Stimulated activated naive CD8-positive, alpha-beta T cell treated with anti-CD3 and anti-CD28 coated beads, Interleukin-15, Interleukin-2, amounts not matched to agents 100 ng/mL and 50 ng/mL, for 24 hours (primary cell): ENCODE measurements at regions not wholly inside any gene's neighbourhood (a gene's known extent, or its start where the extent isn't known, plus 50 kb on each side); places are given as distances from the start of the nearest gene placed in this dataset.

ENCODE experiments used
- H3K27ac Mint-ChIP-seq: one replicate; pipeline ENCODE4 v1.8.0; 2021; ENCODE audit warnings: mild to moderate bottlenecking, mixed read lengths
- H3K27me3 Mint-ChIP-seq: one replicate; pipeline ENCODE4 v1.8.0; 2021; ENCODE audit warnings: mixed read lengths
- H3K36me3 Mint-ChIP-seq: one replicate; pipeline ENCODE4 v1.8.0; 2021; ENCODE audit warnings: low read depth, mixed read lengths
- H3K4me1 Mint-ChIP-seq: one replicate; pipeline ENCODE4 v1.8.0; 2021; ENCODE audit warnings: low read depth, mixed read lengths
- H3K4me3 Mint-ChIP-seq: one replicate; pipeline ENCODE4 v1.8.0; 2021; ENCODE audit warnings: mild to moderate bottlenecking, mixed read lengths
- H3K9me3 Mint-ChIP-seq: one replicate; pipeline ENCODE4 v1.8.0; 2021; ENCODE audit warnings: mixed read lengths

- H3K9me3 Mint-ChIP-seq: peaks cover 8% of the 10 kb centered on the region
- no peak overlapping the region for H3K27ac Mint-ChIP-seq
- H3K36me3 Mint-ChIP-seq: no peaks in the 10 kb centered on the region
- H3K4me3 Mint-ChIP-seq: no peak overlapping the region
- H3K27me3 Mint-ChIP-seq: no peaks in the 10 kb centered on the region
- no peaks in the 10 kb centered on the region for H3K4me1 Mint-ChIP-seq
These were observed 697.0 kb upstream of the PCDH15 start for GRCh38 chr10:55497893-55498499.

- H3K27ac Mint-ChIP-seq: no peak overlapping the region
These were observed 694.5 kb upstream of the PCDH15 start for GRCh38 chr10:55495555-55495954.

DNA sequence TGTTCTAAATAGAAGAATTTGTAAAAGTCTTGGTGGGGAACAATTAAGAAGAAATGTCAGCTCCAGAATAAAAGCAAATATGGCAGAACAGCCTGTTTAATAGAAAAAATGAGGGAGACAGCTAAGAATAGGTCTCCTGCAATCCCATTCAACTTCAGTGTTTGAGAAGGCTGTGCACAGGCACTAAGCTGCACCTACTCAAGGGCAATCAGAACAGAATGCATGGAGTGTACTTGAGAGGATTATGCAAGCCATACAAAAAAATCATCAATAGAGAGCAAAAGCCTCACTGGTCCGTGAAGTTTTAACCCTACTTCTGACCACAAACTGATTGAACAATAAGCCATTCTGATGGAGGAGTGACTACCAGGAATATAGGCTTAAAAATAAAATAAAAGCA lies 690.7 kb upstream of the PCDH15 start:
- Mint-ChIP-seq H3K27ac (no peak overlapping the region), H3K27me3 (no peaks in the 10 kb centered on the region), H3K4me1 (no peaks in the 10 kb centered on the region), H3K36me3 (no peaks in the 10 kb centered on the region), H3K4me3 (no peak overlapping the region), H3K9me3 (peaks cover 16% of the 10 kb centered on the region)

More at GRCh38 chr10:55495555-55495954, 694.5 kb upstream of the PCDH15 start:
- Mint-ChIP-seq H3K27me3 (no peaks in the 10 kb centered on the region), H3K4me1 (no peaks in the 10 kb centered on the region), H3K36me3 (no peaks in the 10 kb centered on the region), H3K4me3 (no peak overlapping the region), H3K9me3 (peaks cover 16% of the 10 kb centered on the region)

DNA sequence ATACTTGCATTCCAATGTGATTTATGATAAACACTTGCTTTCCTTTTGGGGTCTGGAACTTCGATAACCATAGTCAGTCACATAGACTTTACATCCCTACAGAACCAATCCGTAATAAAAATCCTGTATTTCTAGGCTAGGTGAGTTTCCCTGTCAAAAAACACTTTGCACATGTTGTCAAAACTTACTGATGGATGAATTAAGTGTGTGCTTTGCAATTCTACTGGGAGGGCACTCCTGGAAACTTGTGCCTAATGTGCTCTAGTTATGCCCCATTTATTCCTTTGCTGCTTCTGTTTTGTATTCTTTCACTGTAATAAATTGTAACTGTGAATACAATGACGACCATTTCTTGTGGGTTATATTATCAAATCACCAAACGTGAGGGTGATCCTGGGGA lies 684.8 kb upstream of the PCDH15 start:
- Mint-ChIP-seq H3K27me3 (no peaks in the 10 kb centered on the region), H3K4me3 (no peak overlapping the region), H3K27ac (no peak overlapping the region), H3K9me3 (peaks cover 17% of the 10 kb centered on the region), H3K4me1 (no peaks in the 10 kb centered on the region), H3K36me3 (no peaks in the 10 kb centered on the region)

GRCh38 chr10:55476129-55476528 lies 675.1 kb upstream of the PCDH15 start:
- Mint-ChIP-seq H3K9me3 (peaks cover 19% of the 10 kb centered on the region), H3K36me3 (no peaks in the 10 kb centered on the region), H3K4me3 (no peak overlapping the region), H3K27me3 (no peaks in the 10 kb centered on the region), H3K27ac (no peak overlapping the region), H3K4me1 (no peaks in the 10 kb centered on the region)

- Mint-ChIP-seq H3K4me1 (no peaks in the 10 kb centered on the region), H3K36me3 (no peaks in the 10 kb centered on the region), H3K27ac (no peak overlapping the region)
These were observed 673.2 kb upstream of the PCDH15 start for GRCh38 chr10:55474258-55474657.

GRCh38 chr10:55470840-55471239 lies 669.8 kb upstream of the PCDH15 start:
- Mint-ChIP-seq H3K36me3 (no peaks in the 10 kb centered on the region), H3K4me1 (no peaks in the 10 kb centered on the region), H3K4me3 (no peak overlapping the region), H3K9me3 (peaks cover 4% of the 10 kb centered on the region), H3K27me3 (no peaks in the 10 kb centered on the region), H3K27ac (no peak overlapping the region)

More at GRCh38 chr10:55474258-55474657, 673.2 kb upstream of the PCDH15 start:
- H3K4me3 Mint-ChIP-seq: no peak overlapping the region
- H3K27me3 Mint-ChIP-seq: no peaks in the 10 kb centered on the region
- H3K9me3 Mint-ChIP-seq: peaks cover 14% of the 10 kb centered on the region

DNA sequence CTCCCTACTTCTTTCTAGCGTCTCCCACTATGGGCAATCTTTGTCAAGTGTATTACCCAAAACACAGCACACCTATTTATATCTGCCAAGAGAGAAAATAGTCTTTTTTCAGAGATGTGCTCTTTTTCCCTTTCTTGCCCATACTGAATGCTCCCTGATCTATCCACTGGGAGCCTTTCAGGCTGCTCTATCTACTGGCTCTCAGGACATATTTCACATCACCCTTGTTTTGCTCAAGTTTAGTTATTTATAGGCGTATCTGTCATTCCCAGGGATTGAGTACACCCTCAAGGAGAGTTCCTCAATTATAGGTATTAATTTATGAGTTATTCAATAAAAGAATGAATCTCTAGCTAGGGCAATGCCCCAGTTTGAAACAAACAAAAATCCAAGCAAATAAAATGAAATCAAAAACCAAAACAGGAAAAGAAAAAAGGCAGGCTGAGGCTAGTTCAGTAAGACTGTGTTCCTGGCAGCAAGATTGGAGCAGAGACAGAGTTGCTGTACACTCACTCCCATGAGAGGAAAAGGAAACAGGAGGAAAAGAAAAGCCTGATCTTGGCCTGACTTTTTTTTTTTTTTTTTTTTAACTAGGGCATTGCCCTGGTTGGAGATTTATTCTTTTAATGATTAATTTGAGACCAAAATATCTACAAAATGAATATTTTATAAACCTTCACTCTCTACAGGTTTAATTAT lies 665.9 kb upstream of the PCDH15 start:
- H3K4me3 Mint-ChIP-seq: no peak overlapping the region

GRCh38 chr10:55464083-55464482 lies 663.1 kb upstream of the PCDH15 start:
- Mint-ChIP-seq H3K9me3 (peaks cover 8% of the 10 kb centered on the region), H3K4me3 (no peak overlapping the region), H3K27me3 (no peaks in the 10 kb centered on the region), H3K36me3 (no peaks in the 10 kb centered on the region), H3K27ac (no peak overlapping the region), H3K4me1 (no peaks in the 10 kb centered on the region)

More for the DNA sequence above, 665.9 kb upstream of the PCDH15 start:
- peaks cover 3% of the 10 kb centered on the region for H3K9me3 Mint-ChIP-seq
- H3K4me1 Mint-ChIP-seq: no peaks in the 10 kb centered on the region
- H3K27ac Mint-ChIP-seq: no peak overlapping the region
- no peaks in the 10 kb centered on the region for H3K36me3 Mint-ChIP-seq
- H3K27me3 Mint-ChIP-seq: no peaks in the 10 kb centered on the region

- H3K4me1 Mint-ChIP-seq: no peaks in the 10 kb centered on the region
- H3K27ac Mint-ChIP-seq: no peak overlapping the region
- no peaks in the 10 kb centered on the region for H3K36me3 Mint-ChIP-seq
- peaks cover 9% of the 10 kb centered on the region for H3K9me3 Mint-ChIP-seq
- H3K27me3 Mint-ChIP-seq: no peaks in the 10 kb centered on the region
- no peak overlapping the region for H3K4me3 Mint-ChIP-seq
These were observed 659.0 kb upstream of the PCDH15 start for GRCh38 chr10:55460008-55460407.

- Mint-ChIP-seq H3K4me3 (no peak overlapping the region), H3K27ac (no peak overlapping the region), H3K27me3 (no peaks in the 10 kb centered on the region), H3K4me1 (no peaks in the 10 kb centered on the region), H3K36me3 (no peaks in the 10 kb centered on the region), H3K9me3 (no peaks in the 10 kb centered on the region)
These were observed 649.0 kb upstream of the PCDH15 start for GRCh38 chr10:55449981-55450380.

DNA sequence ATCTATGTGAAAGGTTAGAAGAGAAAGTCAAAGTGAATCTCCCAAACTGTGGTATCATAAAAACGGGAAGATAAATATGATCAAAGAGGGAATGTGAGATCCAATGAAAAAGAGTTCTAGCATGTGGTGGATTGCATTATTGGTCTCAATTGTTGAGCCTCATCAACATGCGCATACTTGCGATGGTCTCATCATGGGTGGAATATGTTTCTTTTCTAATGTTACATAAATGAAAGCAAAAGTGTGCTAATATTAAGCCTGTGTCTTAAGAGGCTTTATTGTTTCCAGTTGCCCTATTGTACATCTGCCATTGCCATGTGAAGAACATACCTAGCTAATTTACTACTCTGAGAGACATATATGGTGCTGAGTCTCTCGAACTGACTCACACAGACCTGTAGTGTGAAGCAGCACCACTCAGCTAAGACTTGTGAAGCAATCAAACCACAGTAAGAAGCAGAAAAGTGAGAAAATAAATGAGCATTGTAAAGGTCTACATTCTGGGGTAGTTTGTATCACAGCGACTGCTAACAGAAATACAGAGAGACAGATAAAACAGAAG lies 645.5 kb upstream of the PCDH15 start:
- Mint-ChIP-seq H3K36me3 (no peaks in the 10 kb centered on the region), H3K27ac (no peak overlapping the region), H3K9me3 (peaks cover 6% of the 10 kb centered on the region), H3K4me1 (no peaks in the 10 kb centered on the region), H3K27me3 (no peaks in the 10 kb centered on the region), H3K4me3 (no peak overlapping the region)

DNA sequence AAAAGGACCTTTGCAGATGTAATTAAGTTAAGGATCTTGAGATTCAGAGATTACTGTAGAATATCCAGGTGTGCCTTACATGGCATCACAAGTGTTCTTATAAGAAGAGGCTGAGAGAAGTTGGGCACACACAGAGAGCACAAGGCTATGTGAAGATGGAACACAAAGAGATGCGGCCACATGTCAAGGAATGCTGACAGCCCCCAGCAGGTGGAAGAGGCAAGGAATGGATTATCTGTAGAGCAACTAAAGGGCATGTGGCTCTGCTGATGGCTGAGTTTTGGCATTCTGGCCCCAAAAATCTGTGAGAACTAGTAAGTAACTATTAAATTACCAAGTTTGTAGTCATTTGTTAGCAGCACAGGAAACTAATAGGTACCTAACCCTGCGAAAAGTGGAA lies 640.7 kb upstream of the PCDH15 start:
- Mint-ChIP-seq H3K4me3 (no peak overlapping the region), H3K4me1 (no peaks in the 10 kb centered on the region), H3K27me3 (no peaks in the 10 kb centered on the region), H3K27ac (no peak overlapping the region), H3K36me3 (no peaks in the 10 kb centered on the region), H3K9me3 (peaks cover 10% of the 10 kb centered on the region)

DNA sequence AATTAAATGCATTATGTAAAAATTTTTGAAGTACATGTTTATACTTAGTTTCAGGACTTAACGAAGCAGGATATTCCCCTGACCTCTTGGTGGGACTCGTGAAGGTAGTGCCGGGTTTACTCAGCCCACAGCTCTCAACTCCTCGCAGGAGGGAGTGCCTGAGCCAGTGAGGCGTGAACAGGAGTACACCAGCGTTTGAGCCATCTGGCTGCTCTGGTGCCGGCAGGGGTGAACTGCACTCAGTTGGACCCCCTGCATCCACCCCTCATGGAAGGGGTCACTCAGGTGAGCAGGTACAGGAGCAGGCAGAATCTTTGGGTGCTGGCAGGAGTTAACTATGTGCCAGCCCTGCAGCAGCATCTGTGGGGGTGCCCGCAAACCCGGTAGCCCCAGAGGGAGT lies 625.1 kb upstream of the PCDH15 start:
- Mint-ChIP-seq H3K27me3 (no peaks in the 10 kb centered on the region), H3K4me3 (no peak overlapping the region), H3K27ac (no peak overlapping the region), H3K36me3 (no peaks in the 10 kb centered on the region), H3K9me3 (no peaks in the 10 kb centered on the region), H3K4me1 (no peaks in the 10 kb centered on the region)

DNA sequence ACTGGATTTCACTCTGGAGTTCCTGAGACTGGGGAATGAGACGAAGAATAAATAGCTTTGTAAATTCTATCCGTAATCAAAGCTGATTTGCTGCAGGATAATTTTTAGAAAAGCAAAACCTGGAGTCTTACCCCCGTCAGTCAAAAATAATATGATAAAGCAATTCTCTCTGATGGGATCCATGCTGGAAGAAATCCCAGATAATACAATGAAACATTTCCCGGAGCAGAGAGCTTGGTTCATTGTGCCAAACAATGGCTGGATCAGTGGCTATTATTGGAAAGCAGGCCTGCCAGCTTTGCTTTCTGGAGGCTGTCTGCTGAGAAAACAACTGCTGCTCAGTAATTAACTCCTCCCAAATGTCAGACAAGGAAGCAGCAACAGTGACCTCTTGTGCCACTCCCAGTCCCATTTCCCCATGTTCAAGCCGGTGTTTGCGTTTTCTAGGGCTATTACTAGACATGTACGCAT lies 609.4 kb upstream of the PCDH15 start:
- no peaks in the 10 kb centered on the region for H3K36me3 Mint-ChIP-seq
- H3K27ac Mint-ChIP-seq: no peak overlapping the region
- peaks cover 5% of the 10 kb centered on the region for H3K9me3 Mint-ChIP-seq
- no peaks in the 10 kb centered on the region for H3K27me3 Mint-ChIP-seq
- H3K4me3 Mint-ChIP-seq: no peak overlapping the region
- H3K4me1 Mint-ChIP-seq: no peaks in the 10 kb centered on the region
